ENCODE measurements at regions not wholly inside any gene's neighbourhood (a gene's known extent, or its start where the extent isn't known, plus 50 kb on each side); places are given as distances from the start of the nearest gene placed in this dataset.
"Not testable (repeated sequence)": the region's sequence is repeated elsewhere in the genome, so short reads cannot be mapped to it uniquely, and the experiment has no call there.

- not testable (repeated sequence) for TF ChIP-seq CTCF, POLR2A (IDR thresholded peaks at IDR 0.05)
Observed at GRCh38 chr7:73203312-73203711, 105.3 kb downstream of the NSUN5 start.

Data from lower leg skin (tissue), 3 donors.